ENCODE measurements at regions not wholly inside any gene's neighbourhood (a gene's known extent, or its start where the extent isn't known, plus 50 kb on each side); places are given as distances from the start of the nearest gene placed in this dataset.

DNA sequence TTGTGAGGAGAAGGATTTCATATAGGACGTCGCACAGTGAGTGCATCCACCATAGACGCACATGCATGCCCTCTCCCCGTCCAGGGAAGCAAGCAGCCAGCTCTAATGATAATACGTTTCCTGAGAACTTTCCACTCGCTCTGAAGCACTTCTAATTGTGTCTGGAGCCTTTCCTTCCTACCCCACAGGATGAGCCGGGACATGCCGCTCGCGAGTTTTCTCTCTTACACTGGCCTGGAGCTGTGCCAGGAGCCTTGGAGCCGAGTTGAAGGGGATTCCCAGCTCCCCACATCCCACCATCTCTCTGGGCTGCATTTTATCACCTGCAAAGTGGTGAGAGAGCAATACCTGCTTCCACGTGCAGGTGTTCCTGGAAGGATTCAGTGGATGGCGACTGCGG is 368.1 kb downstream of the C16orf95 start:
- no peaks in the 10 kb centered on the region for H3K36me3 ChIP-seq
- intact Hi-C loops (cut with DNase I), result no loop called here
- no peaks in the 10 kb centered on the region for H3K9me3 ChIP-seq

GRCh38 chr16:86949630-86950029 is 367.6 kb downstream of the C16orf95 start:
- H3K4me3 ChIP-seq, result no peak overlapping the region
- H3K36me3 ChIP-seq, result no peaks in the 10 kb centered on the region
- no peaks in the 10 kb centered on the region for H3K27me3 ChIP-seq
- peaks cover 0 to 4% (median 0%) of the 10 kb centered on the region in 12 donors for H3K4me1 ChIP-seq
- H3K27ac ChIP-seq, result no peak overlapping the region
- DNase-seq (no peak), ATAC-seq (no peak)
- no peaks in the 10 kb centered on the region for H3K9me3 ChIP-seq
- WGBS, 4 donors, result 94 to 96% (median 95%) methylated on average over 3 of the region's 3 CpGs
- no peak for TF ChIP-seq POLR2A (IDR thresholded peaks at IDR 0.05)
- TF ChIP-seq, protein P1, sequence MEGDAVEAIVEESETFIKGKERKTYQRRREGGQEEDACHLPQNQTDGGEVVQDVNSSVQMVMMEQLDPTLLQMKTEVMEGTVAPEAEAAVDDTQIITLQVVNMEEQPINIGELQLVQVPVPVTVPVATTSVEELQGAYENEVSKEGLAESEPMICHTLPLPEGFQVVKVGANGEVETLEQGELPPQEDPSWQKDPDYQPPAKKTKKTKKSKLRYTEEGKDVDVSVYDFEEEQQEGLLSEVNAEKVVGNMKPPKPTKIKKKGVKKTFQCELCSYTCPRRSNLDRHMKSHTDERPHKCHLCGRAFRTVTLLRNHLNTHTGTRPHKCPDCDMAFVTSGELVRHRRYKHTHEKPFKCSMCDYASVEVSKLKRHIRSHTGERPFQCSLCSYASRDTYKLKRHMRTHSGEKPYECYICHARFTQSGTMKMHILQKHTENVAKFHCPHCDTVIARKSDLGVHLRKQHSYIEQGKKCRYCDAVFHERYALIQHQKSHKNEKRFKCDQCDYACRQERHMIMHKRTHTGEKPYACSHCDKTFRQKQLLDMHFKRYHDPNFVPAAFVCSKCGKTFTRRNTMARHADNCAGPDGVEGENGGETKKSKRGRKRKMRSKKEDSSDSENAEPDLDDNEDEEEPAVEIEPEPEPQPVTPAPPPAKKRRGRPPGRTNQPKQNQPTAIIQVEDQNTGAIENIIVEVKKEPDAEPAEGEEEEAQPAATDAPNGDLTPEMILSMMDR (IDR thresholded peaks at IDR 0.05), result no peak
- intact Hi-C loops (cut with DNase I), result no loop called here

More for the DNA sequence above, 368.1 kb downstream of the C16orf95 start:
- H3K27ac ChIP-seq, result no peak overlapping the region
- 59 to 65% (median 61%) methylated on average over 14 of the region's 14 CpGs for WGBS, 4 donors
- no peak overlapping the region for H3K4me3 ChIP-seq
- H3K4me1 ChIP-seq, result peaks cover 0 to 4% (median 0%) of the 10 kb centered on the region in 12 donors
- TF ChIP-seq POLR2A (IDR thresholded peaks at IDR 0.05), result no peak
- TF ChIP-seq, protein P1 (IDR thresholded peaks at IDR 0.05), result no peak
- no peak for ATAC-seq
- no peak for DNase-seq
- no peaks in the 10 kb centered on the region for H3K27me3 ChIP-seq

DNA sequence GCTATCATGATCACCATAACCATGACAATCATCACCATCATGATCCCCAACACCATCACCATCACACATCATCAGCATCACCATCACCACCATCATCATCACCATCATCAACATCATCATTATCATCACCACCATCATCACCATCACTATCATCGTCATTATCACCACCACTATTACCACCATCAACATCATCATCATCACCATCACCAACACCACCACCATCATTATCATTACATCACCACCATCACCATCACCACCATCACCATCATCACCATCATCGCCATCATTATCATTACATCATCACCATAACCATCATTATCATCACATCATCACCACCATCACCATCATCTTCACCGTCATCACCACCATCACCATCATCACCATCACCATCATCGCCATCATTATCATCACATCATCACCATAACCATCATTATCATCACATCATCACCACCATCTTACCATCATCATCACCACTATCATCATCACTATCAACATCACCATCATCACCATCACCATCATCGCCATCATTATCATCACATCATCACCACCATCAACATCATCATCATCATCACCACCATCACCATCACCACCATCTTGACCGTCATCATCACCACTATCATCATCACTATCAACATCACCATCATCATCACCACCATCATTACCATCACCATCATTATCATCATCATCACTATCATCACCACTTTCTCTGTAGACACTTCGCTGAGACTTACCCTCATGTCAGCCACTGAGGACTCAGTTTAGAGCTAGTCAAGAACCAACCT is 366.0 kb downstream of the C16orf95 start:
- peaks cover 0 to 3% (median 0%) of the 10 kb centered on the region in 12 donors for H3K4me1 ChIP-seq
- H3K27ac ChIP-seq, result peak overlapping the region in 1 of 12 donors; percentile 54
- no peaks in the 10 kb centered on the region for H3K9me3 ChIP-seq
- DNase-seq (no peak), ATAC-seq (no peak)
- TF ChIP-seq, protein P1 (IDR thresholded peaks at IDR 0.05), result no peak
- TF ChIP-seq POLR2A (IDR thresholded peaks at IDR 0.05), result no peak
- no peaks in the 10 kb centered on the region for H3K36me3 ChIP-seq
- no peak overlapping the region for H3K4me3 ChIP-seq
- no peaks in the 10 kb centered on the region for H3K27me3 ChIP-seq
- intact Hi-C loops (cut with DNase I), result no loop called here
- 96 to 99% (median 96%) methylated on average over 7 of the region's 7 CpGs for WGBS, 4 donors

- ATAC-seq, result peak; percentile 49 to 92 (median 84)
- peak in 2 of 5 donors; percentile 60 to 80 for DNase-seq
- 63 to 79% (median 70%) methylated on average over 13 of the region's 13 CpGs for WGBS, 4 donors
- Histone ChIP-seq H3K4me3 (no peak overlapping the region), H3K9me3 (no peaks in the 10 kb centered on the region), H3K27ac (peak overlapping the region in 4 of 12 donors; percentile 8 to 57 (median 44)), H3K4me1 (no peaks in the 10 kb centered on the region), H3K27me3 (no peaks in the 10 kb centered on the region), H3K36me3 (no peaks in the 10 kb centered on the region)
- TF ChIP-seq, protein P1 (IDR thresholded peaks at IDR 0.05), result no peak
- no peak for TF ChIP-seq POLR2A (IDR thresholded peaks at IDR 0.05)
- intact Hi-C loops (cut with DNase I), result no loop called here
Observed at GRCh38 chr16:86951831-86952598, 365.2 kb downstream of the C16orf95 start.

All from heart left ventricle (tissue), 16 donors.